D341Med (cell line): ENCODE measurements at regions not wholly inside any gene's neighbourhood (a gene's known extent, or its start where the extent isn't known, plus 50 kb on each side); places are given as distances from the start of the nearest gene placed in this dataset.
A peak's percentile ranks its signal among the peaks of the same experiment; 100 is the strongest.
"Not testable (repeated sequence)": the region's sequence is repeated elsewhere in the genome, so short reads cannot be mapped to it uniquely, and the experiment has no call there.

Experiments
- DNase-seq: peaks from one replicate; pipeline ENCODE4 v3.0.0; 2012; ENCODE audit warnings: low spot score

DNA sequence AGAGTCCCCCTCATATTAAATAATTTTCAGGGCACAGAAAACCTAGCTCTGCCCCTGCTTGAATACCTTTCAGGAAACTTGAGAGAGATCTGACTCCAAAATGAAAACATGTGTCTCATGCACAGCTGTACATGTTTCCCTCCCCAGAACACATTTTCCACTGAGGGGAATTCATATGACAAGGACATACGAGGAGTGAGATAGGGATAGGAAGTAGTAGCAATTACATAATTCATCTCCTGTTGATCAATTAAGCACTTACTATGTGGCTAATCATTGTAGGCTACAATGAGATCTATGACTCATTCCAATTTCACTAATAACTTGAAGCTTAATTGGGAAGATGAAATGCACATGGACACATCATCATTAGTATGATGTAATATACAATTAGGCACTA, 302.1 kb downstream of the PCDH11X start:
- DNase-seq = not testable (repeated sequence)

DNA sequence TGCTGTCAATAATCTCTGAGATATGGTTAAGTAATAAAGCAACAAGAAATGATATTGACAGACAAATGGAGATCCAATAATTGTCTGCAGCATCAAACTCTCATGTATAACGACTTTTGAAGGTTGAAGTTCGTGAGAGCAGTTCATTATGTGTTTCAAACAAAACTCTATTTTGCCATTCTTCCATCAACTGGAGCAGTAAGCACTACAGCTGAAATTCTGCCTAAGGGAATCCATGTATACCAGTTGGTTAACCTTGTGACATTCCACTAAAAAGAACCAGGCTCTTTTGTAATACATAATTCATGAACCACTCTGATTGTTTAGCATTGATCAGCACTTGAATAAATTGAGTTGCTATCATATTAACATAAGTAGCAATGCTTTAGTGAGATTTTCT, 311.6 kb downstream of the PCDH11X start:
- not testable (repeated sequence) for DNase-seq

DNA sequence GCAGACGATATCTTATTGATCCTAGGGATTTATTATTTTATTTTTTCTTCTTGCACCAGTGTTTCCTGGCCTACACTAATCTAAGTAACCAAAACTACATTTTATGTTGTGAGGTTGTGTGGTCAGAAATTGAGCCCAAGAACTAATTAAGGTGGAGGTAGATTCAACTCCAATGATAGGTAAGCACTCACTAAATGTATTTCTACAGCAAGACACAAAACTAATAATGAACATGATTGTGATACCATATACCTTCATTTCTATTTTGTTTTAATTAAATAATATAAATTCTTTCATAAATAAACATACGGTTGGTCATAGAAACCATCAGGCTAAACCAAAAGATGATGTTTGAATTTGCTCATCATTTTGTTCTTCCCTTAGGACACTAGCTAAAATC, 319.0 kb downstream of the PCDH11X start:
- DNase-seq = not testable (repeated sequence)

DNA sequence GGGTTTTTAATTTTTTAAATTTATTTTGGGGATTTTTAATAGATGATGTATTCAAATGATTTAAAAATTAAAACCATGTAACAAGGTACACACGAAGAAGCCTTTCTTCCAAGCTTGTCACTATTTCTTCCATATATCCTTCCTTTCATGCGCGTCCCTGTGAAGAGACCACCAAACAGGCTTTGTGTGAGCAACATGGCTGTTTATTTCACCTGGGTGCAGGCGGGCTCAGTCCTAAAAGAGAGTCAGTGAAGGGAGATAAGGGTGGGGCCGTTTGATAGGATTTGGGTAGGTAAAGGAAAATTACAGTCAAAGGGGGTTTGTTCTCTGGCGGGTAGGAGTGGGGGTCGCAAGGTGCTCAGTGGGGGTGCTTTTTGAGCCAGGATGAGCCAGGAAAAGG, 320.9 kb downstream of the PCDH11X start:
- not testable (repeated sequence) for DNase-seq

DNA sequence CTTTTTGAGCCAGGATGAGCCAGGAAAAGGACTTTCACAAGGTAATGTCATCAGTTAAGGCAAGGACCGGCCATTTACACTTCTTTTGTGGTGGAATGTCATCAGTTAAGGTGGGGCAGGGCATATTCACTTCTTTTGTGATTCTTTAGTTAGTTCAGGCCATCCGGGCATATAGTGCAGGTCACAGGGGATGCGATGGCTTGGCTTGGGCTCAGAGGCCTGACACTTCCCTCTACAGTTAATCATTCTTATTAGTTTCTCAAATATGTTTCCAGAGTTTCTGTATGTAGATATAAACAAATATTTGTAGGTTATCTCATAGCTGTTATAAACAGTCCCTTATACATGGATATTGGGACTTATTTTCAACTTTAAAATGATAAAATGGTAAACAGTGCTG, 326.5 kb downstream of the PCDH11X start:
- DNase-seq = not testable (repeated sequence)

DNA sequence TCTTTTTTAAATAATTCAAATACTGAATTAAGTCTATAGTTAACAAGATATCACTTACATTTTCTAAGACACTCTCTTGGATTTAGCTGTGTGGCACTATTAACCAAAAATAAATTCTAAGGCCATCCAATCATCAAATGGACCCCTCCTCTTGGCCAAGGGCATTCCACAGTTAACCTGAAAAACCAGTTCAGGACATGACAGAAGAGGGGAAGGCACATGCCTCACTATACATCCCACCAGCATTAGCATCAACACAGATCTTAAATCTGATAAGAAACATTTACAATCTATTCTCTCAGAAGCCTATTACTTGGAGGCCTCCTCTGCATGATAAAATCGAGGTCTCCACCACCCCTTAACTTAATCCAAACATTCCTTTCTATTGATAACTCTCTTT, 327.5 kb downstream of the PCDH11X start:
- not testable (repeated sequence) for DNase-seq

DNA sequence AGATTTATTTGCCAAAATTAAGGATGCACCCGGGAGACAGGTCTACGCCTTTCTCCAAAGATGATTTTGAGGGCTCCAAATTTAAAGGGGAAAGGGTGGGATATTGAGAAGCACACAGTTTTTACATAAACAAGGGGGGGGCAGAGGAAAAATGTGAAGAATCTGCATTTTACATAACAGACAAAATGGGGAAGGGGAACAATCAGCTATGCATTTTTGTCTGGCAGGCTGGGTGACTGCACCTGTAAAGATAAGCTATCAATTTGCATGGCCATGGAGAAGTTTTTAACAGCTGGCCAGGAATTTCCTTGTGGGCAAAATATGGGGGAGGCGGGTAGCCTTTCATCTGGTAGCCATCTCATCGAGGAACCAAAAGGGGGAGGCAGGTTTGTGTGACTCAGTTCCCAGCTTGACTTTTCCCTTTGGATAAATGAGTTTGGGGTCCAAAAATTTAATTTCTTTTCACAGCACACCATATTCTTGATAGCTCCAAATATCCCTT, 331.3 kb downstream of the PCDH11X start:
- not testable (repeated sequence) for DNase-seq

DNA sequence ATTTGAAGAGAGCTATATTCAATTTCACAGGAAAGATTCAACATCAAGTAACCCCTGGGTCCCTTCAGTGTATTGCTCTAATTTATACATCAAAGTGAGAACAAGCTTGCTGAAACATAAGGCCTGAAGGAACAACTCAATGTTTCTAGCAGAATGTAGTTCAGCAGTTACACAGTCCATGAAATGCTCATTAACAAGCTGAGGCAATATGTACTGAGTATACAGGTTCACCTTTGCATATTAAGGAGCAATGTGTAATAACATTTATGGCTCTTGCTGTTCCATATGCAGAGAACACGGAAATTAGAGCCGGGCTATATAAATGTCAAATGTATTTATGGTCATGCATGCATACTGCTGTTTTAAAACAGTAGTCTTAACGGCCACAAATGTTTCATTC, 338.5 kb downstream of the PCDH11X start:
- not testable (repeated sequence) for DNase-seq

DNA sequence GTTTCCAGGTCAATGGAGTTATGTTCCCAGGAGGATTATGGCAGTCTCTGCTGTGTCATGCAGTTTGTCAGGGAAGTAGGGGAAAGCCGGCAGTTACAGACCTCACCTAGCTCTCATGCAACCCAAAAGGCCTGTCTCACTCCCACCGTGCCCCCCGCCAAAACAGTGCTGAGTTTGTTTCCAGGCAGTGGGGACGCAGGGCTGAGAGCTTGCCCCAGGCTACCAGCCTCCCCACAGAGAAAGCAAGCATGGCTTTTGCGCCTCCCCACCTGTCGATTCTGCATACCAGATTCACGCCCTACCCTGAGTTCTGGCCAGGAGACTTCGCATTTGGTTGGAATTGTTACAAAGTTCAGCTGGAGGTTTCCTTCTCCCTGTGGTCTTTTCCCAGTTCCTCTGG, 383.9 kb downstream of the PCDH11X start:
- not testable (repeated sequence) for DNase-seq

DNA sequence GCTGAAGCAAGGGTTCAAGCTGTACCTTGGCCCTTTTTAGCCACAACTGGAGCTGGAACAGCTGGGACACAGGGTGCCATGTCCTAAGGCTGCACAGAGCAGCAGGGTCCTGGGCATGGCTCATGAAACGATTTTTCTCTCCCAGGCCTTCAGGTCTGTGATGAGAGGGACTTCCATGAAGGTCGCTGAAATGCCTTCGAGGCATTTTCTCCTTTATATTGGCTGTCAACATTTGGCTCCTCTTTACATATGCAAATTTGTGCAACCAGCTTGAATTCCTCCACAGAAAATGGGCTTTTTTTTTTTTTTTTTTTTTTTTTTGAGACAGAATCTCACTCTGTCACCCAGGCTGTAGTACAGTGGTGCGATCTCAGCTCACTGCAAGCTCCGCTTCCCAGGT, 430.8 kb downstream of the PCDH11X start:
- no peak for DNase-seq

DNA sequence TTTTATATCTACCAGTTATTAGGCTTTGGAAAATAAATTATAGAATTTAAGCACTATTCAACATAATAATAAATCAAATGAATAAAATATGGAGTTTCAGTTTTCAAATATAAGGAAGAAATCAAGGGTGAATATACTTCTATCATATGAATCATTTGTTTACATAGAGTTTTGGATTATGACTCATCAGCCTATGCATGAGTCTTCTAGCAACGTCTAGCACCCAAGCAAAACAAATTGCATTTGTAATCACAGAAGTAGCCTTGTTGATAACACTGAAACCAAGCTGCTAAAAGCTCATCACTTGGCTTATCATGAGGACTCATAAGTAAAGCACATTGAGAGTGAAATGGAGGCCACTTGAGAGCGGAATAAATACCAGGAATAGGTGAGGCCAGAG, 434.6 kb downstream of the PCDH11X start:
- DNase-seq = no peak

DNA sequence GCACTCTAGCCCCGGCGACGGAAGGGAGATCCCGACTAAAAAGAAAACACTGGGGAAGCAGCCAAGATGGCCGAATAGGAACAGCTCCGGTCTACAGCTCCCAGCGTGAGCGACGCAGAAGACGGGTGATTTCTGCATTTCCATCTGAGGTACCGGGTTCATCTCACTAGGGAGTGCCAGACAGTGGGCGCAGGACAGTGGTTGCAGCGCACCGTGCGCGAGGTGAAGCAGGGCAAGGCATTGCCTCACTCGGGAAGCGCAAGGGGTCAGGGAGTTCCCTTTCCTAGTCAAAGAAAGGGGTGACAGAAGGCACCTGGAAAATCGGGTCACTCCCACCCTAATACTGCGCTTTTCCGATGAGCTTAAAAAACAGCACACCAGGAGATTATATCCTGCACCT, 435.8 kb downstream of the PCDH11X start:
- DNase-seq = not testable (repeated sequence)

DNA sequence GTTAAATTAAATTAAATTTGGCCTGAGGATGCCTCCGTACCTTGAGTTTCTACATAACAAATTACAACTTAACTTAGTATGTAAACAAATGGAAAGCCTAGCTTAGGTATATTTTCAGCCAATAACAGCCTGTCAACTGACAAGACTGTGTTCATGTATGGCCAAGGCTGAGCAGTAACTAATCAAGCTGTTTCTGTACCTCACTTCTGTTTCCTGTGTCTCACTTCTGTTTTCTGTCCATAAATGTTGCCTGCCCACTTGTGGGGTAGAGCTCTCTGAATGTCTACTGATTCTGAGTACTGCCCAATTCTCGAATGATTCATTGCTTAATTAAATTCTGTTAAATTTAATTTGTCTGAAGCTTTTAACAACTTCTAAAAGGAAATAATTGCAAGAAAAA, 445.2 kb downstream of the PCDH11X start:
- DNase-seq = no peak

DNA sequence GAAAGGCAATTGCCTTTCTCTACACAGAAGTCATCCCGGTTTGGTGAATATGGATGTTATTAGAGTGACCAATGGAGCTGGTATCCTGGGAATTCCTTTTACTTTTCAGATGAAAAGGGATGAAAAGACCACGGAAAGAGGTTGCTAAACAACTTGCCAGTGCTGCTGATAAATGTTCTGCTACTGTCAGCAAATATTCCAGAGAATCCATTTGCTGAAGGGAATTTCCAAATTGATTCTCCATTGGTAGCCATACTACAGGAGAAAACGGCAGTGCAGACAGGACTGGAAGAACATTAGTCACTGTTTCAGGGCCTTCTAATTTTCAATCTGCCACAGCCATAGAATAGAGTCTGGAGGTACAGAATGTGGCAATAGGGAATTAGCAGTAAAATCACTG, 451.5 kb downstream of the PCDH11X start:
- no peak for DNase-seq

DNA sequence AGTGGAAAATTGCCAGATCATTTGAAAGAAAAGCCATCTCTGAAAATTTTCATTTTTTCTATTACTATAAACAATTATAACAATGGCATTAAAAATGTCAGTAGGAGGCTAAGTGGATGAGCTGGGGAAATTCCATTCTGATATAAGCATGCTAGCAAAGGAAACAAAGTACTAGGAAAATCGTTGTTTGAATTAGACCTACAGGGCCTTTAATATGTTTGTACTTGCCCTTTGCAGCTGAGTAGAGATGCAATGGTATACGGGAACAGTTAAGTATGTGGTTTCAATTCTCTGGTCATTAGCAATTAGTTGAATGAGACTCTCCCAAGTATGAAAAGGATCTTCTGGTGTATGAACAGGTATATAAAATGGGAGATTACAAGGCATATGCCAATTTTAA, 452.2 kb downstream of the PCDH11X start:
- no peak for DNase-seq

DNA sequence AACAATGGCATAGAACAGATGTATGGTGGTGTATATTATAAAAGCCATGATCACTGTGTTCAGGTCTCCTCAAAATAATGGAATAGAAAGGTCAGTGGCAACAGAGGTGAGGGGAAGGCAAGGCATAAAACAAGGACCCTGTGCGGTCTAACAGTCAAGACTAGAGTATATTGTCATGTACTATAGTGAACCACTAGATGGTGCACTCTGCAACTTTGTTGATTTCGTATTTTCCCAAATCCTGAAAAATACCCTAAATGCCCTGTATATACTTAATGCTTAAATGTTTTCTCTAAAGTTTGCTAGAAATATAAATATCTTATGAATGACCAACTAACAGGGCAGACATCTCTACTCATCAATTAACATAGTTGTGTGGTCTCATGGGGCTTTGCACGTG, 453.0 kb downstream of the PCDH11X start:
- DNase-seq = peak; percentile 12

DNA sequence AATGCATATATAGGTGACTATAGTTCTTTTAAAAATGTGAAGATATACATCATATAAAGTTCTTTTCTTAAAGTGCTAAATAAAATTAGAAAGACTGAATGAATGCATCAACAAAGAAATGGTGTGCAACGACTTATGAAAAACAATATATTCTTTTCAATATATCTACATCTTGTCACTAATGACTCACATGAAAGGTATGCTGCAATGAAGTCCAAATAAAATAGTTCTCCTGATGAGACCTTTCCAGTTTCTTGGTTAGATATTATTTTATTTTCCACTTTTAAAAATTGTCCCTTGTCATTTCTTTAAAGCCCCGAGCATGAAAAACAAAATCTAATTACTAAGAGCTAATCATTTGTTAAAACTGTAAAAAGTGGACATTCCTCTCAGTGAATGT, 462.1 kb downstream of the PCDH11X start:
- DNase-seq = no peak

DNA sequence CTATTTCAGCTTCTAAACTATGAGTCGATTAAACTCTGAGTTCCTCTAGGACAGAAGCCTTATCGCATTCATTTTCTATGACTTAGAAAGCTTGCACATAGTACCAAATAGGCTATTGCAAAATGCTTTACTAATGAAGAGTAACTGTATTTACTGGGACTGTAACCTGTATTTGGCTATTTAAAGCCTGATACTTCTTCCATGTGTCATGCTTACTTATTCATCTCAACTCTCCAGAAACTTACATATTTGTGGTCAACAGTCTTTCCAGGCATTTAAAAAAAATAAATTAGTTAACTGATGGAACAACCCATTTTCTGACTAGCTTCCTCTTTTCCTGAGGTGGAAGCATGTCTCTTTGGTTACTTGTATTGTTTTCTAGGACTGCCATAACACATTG, 467.9 kb downstream of the PCDH11X start:
- DNase-seq = no peak

DNA sequence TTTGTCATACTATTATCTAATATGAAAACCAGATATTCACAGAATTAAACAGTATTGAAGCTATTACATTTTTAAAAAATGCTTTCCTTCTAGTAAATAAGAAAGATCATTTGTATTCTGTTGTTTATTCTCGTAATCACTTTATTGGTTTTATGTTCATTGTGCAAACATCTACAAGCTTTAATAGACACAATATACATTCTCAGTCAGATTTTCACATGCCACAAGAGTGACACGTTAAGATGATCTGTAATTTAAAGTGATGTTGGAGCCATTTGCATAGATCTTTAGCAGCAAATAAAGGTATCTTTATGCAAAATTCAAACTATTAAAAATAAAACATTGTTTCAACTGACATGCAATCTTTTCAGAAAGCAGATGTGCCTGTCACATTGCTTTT, 469.9 kb downstream of the PCDH11X start:
- DNase-seq = no peak

DNA sequence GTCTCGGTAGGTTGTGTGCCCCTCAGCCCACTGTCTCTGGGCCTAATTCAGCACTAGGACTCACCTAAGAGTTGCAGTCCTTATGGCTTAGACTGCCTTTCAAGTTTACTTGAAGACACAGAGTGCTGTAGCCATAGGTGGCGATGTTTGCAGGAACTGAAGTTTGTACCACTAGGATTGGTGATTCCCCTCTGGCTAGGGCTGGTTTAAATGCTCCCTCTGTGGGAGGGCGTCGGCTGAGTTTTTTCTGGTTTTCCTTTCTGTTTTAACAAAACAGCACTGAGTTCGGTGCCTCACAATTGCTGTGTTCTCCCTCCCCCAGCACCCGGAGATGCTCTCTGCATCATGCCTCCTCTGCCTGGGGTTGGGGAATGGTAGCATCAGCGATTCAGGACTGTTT, 480.9 kb downstream of the PCDH11X start:
- DNase-seq = no peak

DNA sequence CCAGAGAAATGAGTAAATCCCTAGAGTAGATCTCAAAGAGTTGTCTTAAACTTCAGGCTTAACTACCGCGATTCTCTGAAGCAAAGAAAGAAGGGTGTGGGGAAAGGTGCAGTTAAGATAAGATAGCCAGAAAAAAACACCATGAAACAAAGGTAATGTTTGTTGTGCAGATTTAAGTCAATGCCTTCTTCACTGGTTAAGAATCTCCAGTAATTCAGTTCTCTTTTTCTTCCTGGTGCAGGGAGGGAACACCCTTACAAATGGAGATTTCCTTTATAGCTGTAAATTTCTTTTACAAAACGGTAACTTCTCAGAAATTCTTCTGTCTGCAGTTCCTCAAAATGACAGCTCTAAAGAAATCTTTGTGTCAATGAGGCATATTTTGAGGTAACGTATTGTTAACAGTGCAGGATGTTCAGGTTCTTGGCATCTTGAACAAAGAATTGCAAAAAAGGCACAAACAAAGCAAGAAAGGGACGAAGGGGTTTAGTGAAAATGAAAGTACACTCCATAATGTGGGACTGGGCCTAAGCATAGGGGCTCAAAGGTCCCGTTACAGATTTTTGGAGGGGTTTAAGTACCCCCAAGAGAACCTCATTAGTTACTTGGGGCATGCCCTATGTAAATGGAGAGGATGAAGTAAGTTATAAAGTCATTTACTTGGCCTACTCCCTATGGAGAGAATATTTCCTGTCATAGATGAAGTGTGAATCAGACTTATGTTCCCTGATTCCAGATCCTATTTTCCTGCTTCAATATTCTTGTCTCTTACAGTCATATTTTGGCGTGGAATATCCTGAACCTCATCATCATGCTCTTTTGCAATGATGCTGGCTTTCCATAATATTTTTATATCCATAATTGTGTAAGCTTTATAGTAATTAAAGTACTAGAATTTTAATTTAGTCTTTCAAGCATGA, 492.0 kb downstream of the PCDH11X start:
- no peak for DNase-seq

DNA sequence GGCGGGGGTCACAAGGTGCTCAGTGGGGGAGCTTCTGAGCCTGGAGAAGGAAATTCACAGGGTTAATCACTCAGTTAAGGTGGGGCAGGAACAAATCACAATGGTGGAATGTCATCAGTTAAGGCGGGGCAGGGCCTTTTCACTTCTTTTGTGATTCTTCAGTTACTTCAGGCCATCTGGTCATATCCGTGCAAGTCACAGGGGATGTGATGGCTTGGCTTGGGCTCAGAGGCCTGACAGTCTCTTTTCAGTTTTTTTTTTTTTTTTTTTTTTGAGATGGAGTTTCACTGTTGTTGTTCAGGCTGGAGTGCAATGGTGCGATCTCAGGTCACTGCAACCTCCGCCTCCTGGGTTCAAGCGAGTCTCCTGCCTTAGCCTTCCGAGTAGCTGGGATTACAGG, 499.4 kb downstream of the PCDH11X start:
- DNase-seq = not testable (repeated sequence)

DNA sequence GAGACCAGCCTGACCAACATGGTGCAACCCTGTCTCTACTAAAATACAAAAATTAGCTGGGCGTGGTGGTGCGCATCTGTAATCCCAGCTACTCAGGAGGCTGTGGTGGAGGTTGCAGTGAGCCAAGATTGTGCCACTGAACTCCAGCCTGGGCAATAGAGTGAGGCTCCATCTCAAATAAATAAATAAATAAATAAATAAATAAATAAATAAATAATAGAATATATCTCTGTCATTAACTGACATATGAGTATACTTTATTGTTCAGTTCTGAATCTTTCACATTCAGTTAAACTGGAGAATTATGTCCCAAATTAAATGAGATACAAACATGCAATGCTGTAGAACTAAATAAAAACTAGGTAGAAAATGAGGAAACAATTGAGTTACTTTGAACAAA, 501.2 kb downstream of the PCDH11X start:
- not testable (repeated sequence) for DNase-seq

DNA sequence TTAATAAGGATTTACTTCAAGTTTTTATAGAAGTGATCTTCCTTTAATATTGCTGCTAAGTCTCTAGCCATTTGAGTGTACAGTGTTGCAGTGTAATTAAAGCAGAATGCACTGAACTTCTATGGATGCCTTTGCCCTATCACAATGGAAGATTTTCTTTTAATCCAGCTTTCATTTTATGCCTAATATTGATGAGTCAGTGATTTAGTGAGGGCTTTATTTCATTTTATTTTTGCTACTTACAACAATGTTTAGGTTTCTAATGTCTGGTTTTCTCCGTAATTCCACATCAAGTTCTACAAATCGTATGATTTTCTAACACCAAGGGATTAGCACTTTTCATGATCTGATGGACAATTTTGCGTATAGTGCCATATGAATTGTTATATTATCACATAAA, 504.1 kb downstream of the PCDH11X start:
- no peak for DNase-seq
